HUDEP-2 (cell line): ENCODE measurements at regions not wholly inside any gene's neighbourhood (a gene's known extent, or its start where the extent isn't known, plus 50 kb on each side); places are given as distances from the start of the nearest gene placed in this dataset.

Experiments
- DNase-seq, 76 experiments: peaks; one replicate each; lab custom pipeline; 2025; ENCODE audit not compliant: unreplicated experiment in 76 of 76; lab: John Stamatoyannopoulos, UW

GRCh38 chr10:50936335-50936734 lies 50.9 kb upstream of the A1CF start:
- no peak for DNase-seq

- DNase-seq, result peak in 2 of 76 experiments; percentile 1 to 4
Observed at GRCh38 chr10:50937230-50937907, 51.9 kb upstream of the A1CF start.

GRCh38 chr10:50941629-50942028 lies 56.2 kb upstream of the A1CF start:
- DNase-seq, result no peak

GRCh38 chr10:50946991-50947781 lies 61.8 kb upstream of the A1CF start:
- no peak for DNase-seq

- DNase-seq, result no peak
Observed at GRCh38 chr10:50951365-50951764, 65.9 kb upstream of the A1CF start.

GRCh38 chr10:50961297-50961696 lies 75.9 kb upstream of the A1CF start:
- no peak for DNase-seq

- no peak for DNase-seq
Observed at GRCh38 chr10:50963063-50963462, 77.6 kb upstream of the A1CF start.

- no peak for DNase-seq
Observed at GRCh38 chr10:50968386-50969091, 83.1 kb upstream of the A1CF start.

GRCh38 chr10:50972591-50972990 lies 87.2 kb upstream of the A1CF start:
- no peak for DNase-seq

GRCh38 chr10:50981385-50981784 lies 92.9 kb upstream of the PRKG1 start:
- no peak for DNase-seq

- DNase-seq, result no peak
Observed at GRCh38 chr10:50981904-50982303, 92.4 kb upstream of the PRKG1 start.

GRCh38 chr10:50982989-50983388 lies 91.3 kb upstream of the PRKG1 start:
- DNase-seq, result no peak

- no peak for DNase-seq
Observed at GRCh38 chr10:50987934-50988333, 86.4 kb upstream of the PRKG1 start.

- no peak for DNase-seq
Observed at GRCh38 chr10:50988792-50989191, 85.5 kb upstream of the PRKG1 start.

GRCh38 chr10:50990568-50991455 lies 83.5 kb upstream of the PRKG1 start:
- no peak for DNase-seq

- DNase-seq, result no peak
Observed at GRCh38 chr10:50991456-50992355, 82.6 kb upstream of the PRKG1 start.

- no peak for DNase-seq
Observed at GRCh38 chr10:50992356-50992901, 81.9 kb upstream of the PRKG1 start.

GRCh38 chr10:50992972-50993766 lies 81.1 kb upstream of the PRKG1 start:
- DNase-seq, result no peak
